CD14-positive monocyte (primary cell): ENCODE measurements at regions not wholly inside any gene's neighbourhood (a gene's known extent, or its start where the extent isn't known, plus 50 kb on each side); places are given as distances from the start of the nearest gene placed in this dataset.

Source experiments
- DNase-seq, 3 donors: peaks; one replicate each; pipeline ENCODE4 v3.0.0-alpha.2; 2011 to 2022
- H2AFZ ChIP-seq: 2 replicates; pipeline ENCODE4 v1.6.0; 2012; ENCODE audit warnings: mild to moderate bottlenecking, low read depth, low read length, inconsistent platforms; ENCODE audit not compliant: insufficient read depth, poor library complexity, severe bottlenecking
- H3K27ac ChIP-seq, 2 donors: 1 replicate in 1 of 2; 2 replicates in 1 of 2; pipeline ENCODE4 v1.5.1; 2012 to 2013; ENCODE audit warnings: low read length in 2 of 2, control low read depth in 1 of 2, inconsistent platforms in 1 of 2, low read depth in 1 of 2, mild to moderate bottlenecking in 1 of 2
- H3K27me3 ChIP-seq, 2 donors: one replicate each; pipeline versions ENCODE4 v1.6.0 to v1.6.1; 2011 to 2013; ENCODE audit warnings: low read length in 2 of 2; ENCODE audit not compliant: control insufficient read depth in 2 of 2, insufficient read depth in 2 of 2
- H3K36me3 ChIP-seq, 2 donors: replicated peaks in 1 of 2; 1 replicate in 1 of 2; 2 replicates in 1 of 2; pipeline versions ENCODE4 v1.5.1 to v1.6.1; 2012 to 2013; ENCODE audit warnings: low read length in 2 of 2, control low read depth in 1 of 2, inconsistent platforms in 1 of 2, mild to moderate bottlenecking in 1 of 2; ENCODE audit not compliant: insufficient read depth in 2 of 2, control insufficient read depth in 1 of 2
- H3K4me1 ChIP-seq, 2 donors: 1 replicate in 1 of 2; 2 replicates in 1 of 2; pipeline versions ENCODE4 v1.5.1 to v1.6.1; 2012 to 2013; ENCODE audit warnings: low read length in 2 of 2, control low read depth in 1 of 2, inconsistent platforms in 1 of 2, mild to moderate bottlenecking in 1 of 2, moderate library complexity in 1 of 2; ENCODE audit not compliant: insufficient read depth in 2 of 2, control insufficient read depth in 1 of 2
- H3K4me2 ChIP-seq: replicated peaks from 2 replicates; pipeline ENCODE3; 2012; ENCODE audit warnings: low read length, moderate library complexity, mild to moderate bottlenecking; ENCODE audit not compliant: poor library complexity, severe bottlenecking; ENCODE audit errors: extremely low read depth
- H3K4me3 ChIP-seq, 3 experiments: fragments of 200-600 bp in 1 of 3; sonication (generic) in 1 of 3; replicated peaks in 1 of 3; 1 replicate in 2 of 3; 2 replicates in 1 of 3; pipeline ENCODE4 v1.5.1; 2011 to 2013; ENCODE audit warnings: low read length in 3 of 3, mild to moderate bottlenecking in 3 of 3, control low read depth in 2 of 3, low read depth in 2 of 3, inconsistent platforms in 1 of 3, moderate library complexity in 1 of 3
- H3K79me2 ChIP-seq: 2 replicates; pipeline ENCODE4 v1.6.0; 2012; ENCODE audit warnings: mild to moderate bottlenecking, control low read depth, inconsistent platforms, low read length, moderate library complexity; ENCODE audit not compliant: insufficient read depth
- H3K9ac ChIP-seq: 2 replicates; pipeline ENCODE4 v1.6.0; 2017; ENCODE audit warnings: low read length, mild to moderate bottlenecking; ENCODE audit not compliant: insufficient read depth, poor library complexity, severe bottlenecking
- H3K9me3 ChIP-seq, 2 donors: replicated peaks in 1 of 2; 1 replicate in 1 of 2; 2 replicates in 1 of 2; pipeline versions ENCODE4 v1.5.1 to v1.6.1; 2012 to 2013; ENCODE audit warnings: low read length in 2 of 2, control low read depth in 1 of 2; ENCODE audit not compliant: control insufficient read depth in 1 of 2, insufficient read depth in 1 of 2
- H4K20me1 ChIP-seq: 2 replicates; pipeline ENCODE4 v1.6.0; 2012; ENCODE audit warnings: mild to moderate bottlenecking, low read length, control low read depth, moderate library complexity; ENCODE audit not compliant: insufficient read depth
- H3K27ac Mint-ChIP-seq, 7 donors: one replicate each; pipeline ENCODE4 v1.8.0; 2020; ENCODE audit warnings: mild to moderate bottlenecking in 7 of 7, mixed read lengths in 7 of 7, moderate library complexity in 6 of 7, inconsistent platforms in 2 of 7
- H3K27me3 Mint-ChIP-seq, 3 donors: one replicate each; pipeline ENCODE4 v1.8.0; 2021 to 2022; ENCODE audit warnings: low read depth in 3 of 3, mild to moderate bottlenecking in 3 of 3, mixed read lengths in 3 of 3, moderate library complexity in 3 of 3, inconsistent platforms in 1 of 3
- H3K36me3 Mint-ChIP-seq, 2 donors: one replicate each; pipeline ENCODE4 v1.8.0; 2020; ENCODE audit warnings: mixed read lengths in 2 of 2, inconsistent platforms in 1 of 2, mild to moderate bottlenecking in 1 of 2
- H3K4me1 Mint-ChIP-seq: one replicate; pipeline ENCODE4 v1.8.0; 2020; ENCODE audit warnings: mild to moderate bottlenecking, mixed read lengths
- H3K4me3 Mint-ChIP-seq, 2 donors: one replicate each; pipeline ENCODE4 v1.8.0; 2020; ENCODE audit warnings: mild to moderate bottlenecking in 2 of 2, mixed read lengths in 2 of 2, moderate library complexity in 1 of 2
- H3K9me3 Mint-ChIP-seq, 7 donors: one replicate each; pipeline ENCODE4 v1.8.0; 2020 to 2022; ENCODE audit warnings: mixed read lengths in 7 of 7, mild to moderate bottlenecking in 6 of 7, moderate library complexity in 6 of 7, inconsistent platforms in 2 of 7
- CTCF ChIP-seq: fragments of 200-600 bp; IDR thresholded peaks from one replicate; pipeline ENCODE4 v1.8.0; 2022; ENCODE audit warnings: antibody characterized with exemption, mild to moderate bottlenecking
- WGBS: methylation state at CpG from one replicate; pipeline ENCODE4 v1.1.5; 2013; ENCODE audit warnings: missing lambda C conversion rate; ENCODE audit not compliant: insufficient coverage; 5-methylcytosine and 5-hydroxymethylcytosine counted together
- intact Hi-C, 2 donors: fragments of 100-400 bp; cut with micrococcal nuclease; formaldehyde crosslinking; loops; one replicate each; pipeline versions ENCODE4 v1.15.0 to v1.15.1; 2023

GRCh38 chr16:17718495-17718894, 247.7 kb upstream of the XYLT1 start:
- no peaks in the 10 kb centered on the region for H3K4me1 ChIP-seq
- H3K9me3 Mint-ChIP-seq: peaks cover 0 to 11% (median 6%) of the 10 kb centered on the region in 7 donors
- H2AFZ ChIP-seq: no peak overlapping the region
- H3K4me2 ChIP-seq: no peak overlapping the region
- no peak overlapping the region for H3K27ac ChIP-seq
- H3K27me3 ChIP-seq: no peaks in the 10 kb centered on the region
- TF ChIP-seq CTCF: no peak
- no peaks in the 10 kb centered on the region for H3K36me3 ChIP-seq
- H3K9me3 ChIP-seq: no peaks in the 10 kb centered on the region
- WGBS: no CpG with 5 or more reads among the region's 2 CpGs
- H3K4me3 ChIP-seq: no peak overlapping the region
- no peak for DNase-seq
- no peaks in the 10 kb centered on the region for H3K4me1 Mint-ChIP-seq
- H3K79me2 ChIP-seq: no peaks in the 10 kb centered on the region
- peak overlapping the region in 1 of 7 donors; percentile 30 for H3K27ac Mint-ChIP-seq
- intact Hi-C loops: no loop called here
- H4K20me1 ChIP-seq: no peaks in the 10 kb centered on the region
- H3K4me3 Mint-ChIP-seq: no peak overlapping the region
- no peaks in the 10 kb centered on the region for H3K27me3 Mint-ChIP-seq
- no peaks in the 10 kb centered on the region for H3K36me3 Mint-ChIP-seq
- no peak overlapping the region for H3K9ac ChIP-seq

- no peak for TF ChIP-seq CTCF
- no peak overlapping the region for H3K27ac Mint-ChIP-seq
- Histone ChIP-seq H3K27ac (no peak overlapping the region), H3K4me1 (no peaks in the 10 kb centered on the region), H3K36me3 (no peaks in the 10 kb centered on the region), H3K27me3 (no peaks in the 10 kb centered on the region), H3K79me2 (no peaks in the 10 kb centered on the region), H4K20me1 (no peaks in the 10 kb centered on the region), H3K9ac (no peak overlapping the region), H3K4me2 (no peak overlapping the region), H3K4me3 (no peak overlapping the region), H2AFZ (no peak overlapping the region), H3K9me3 (no peaks in the 10 kb centered on the region)
- DNase-seq: no peak
- 100% methylated on average over 1 of the region's 4 CpGs for WGBS
- H3K4me3 Mint-ChIP-seq: no peak overlapping the region
- H3K36me3 Mint-ChIP-seq: no peaks in the 10 kb centered on the region
- intact Hi-C loops: no loop called here
- H3K4me1 Mint-ChIP-seq: no peaks in the 10 kb centered on the region
- peaks cover 0 to 3% (median 0%) of the 10 kb centered on the region in 3 donors for H3K27me3 Mint-ChIP-seq
- H3K9me3 Mint-ChIP-seq: peaks cover 0 to 8% (median 3%) of the 10 kb centered on the region in 7 donors
Observed at GRCh38 chr16:17705847-17706246, 235.1 kb upstream of the XYLT1 start.
